Transverse colon (tissue), 4 donors: ENCODE measurements at regions not wholly inside any gene's neighbourhood (a gene's known extent, or its start where the extent isn't known, plus 50 kb on each side); places are given as distances from the start of the nearest gene placed in this dataset.
A peak's percentile ranks its signal among the peaks of the same experiment; 100 is the strongest.

Experiments
- DNase-seq: peaks from one replicate; pipeline ENCODE4 v3.0.0-alpha.2; 2019
- H3K27ac ChIP-seq, 4 donors: fragments of 200-600 bp; sonication (generic); 2 replicates each; pipeline ENCODE4 v1.5.1; 2016 to 2018; ENCODE audit warnings: inconsistent platforms in 4 of 4
- H3K27me3 ChIP-seq: fragments of 200-600 bp; sonication (generic); 2 replicates; pipeline ENCODE4 v1.5.1; 2017; ENCODE audit warnings: inconsistent platforms
- H3K36me3 ChIP-seq, 4 donors: fragments of 200-600 bp; sonication (generic); 2 replicates each; pipeline ENCODE4 v1.5.1; 2017 to 2019; ENCODE audit warnings: inconsistent platforms in 4 of 4
- H3K4me1 ChIP-seq, 4 donors: fragments of 200-600 bp; sonication (generic); 2 replicates each; pipeline ENCODE4 v1.5.1; 2017 to 2020; ENCODE audit warnings: inconsistent platforms in 4 of 4
- H3K4me3 ChIP-seq, 4 donors: fragments of 200-600 bp; sonication (generic); 1 replicate in 1 of 4; 2 replicates in 3 of 4; pipeline versions ENCODE4 v1.5.1 to v1.6.1; 2017 to 2019; ENCODE audit warnings: inconsistent platforms in 4 of 4
- H3K9me3 ChIP-seq, 2 donors: fragments of 200-600 bp; sonication (generic); 2 replicates each; pipeline ENCODE4 v1.5.1; 2017 to 2019; ENCODE audit warnings: inconsistent platforms in 2 of 2
- EP300 ChIP-seq: sonication (generic); formaldehyde crosslinking; IDR thresholded peaks from one replicate; pipeline ENCODE4 v1.6.1; 2017; ENCODE audit warnings: antibody characterized with exemption, low read depth
- POLR2A ChIP-seq: fragments of 450-650 bp; IDR thresholded peaks from one replicate; pipeline ENCODE4 v1.6.1; 2016; ENCODE audit warnings: antibody characterized with exemption, mild to moderate bottlenecking, moderate library complexity
- POLR2AphosphoS5 ChIP-seq, 3 donors: sonication (generic); formaldehyde crosslinking; IDR thresholded peaks; one replicate each; pipeline ENCODE4 v1.6.1; 2016; ENCODE audit warnings: antibody characterized with exemption in 3 of 3
- WGBS, 2 donors: methylation state at CpG; one replicate each; pipeline ENCODE4 v1.1.5; 2018; ENCODE audit warnings: low coverage in 1 of 2; 5-methylcytosine and 5-hydroxymethylcytosine counted together
- in situ Hi-C, 4 donors: fragments of 200-750 bp; cut with MboI; loops; one replicate each; pipeline versions ENCODE4 v1.15.0 to v1.15.1; 2017; ENCODE audit warnings: low sequenced_read_pairs in 3 of 4, low pct_ligation_motif_present in 1 of 4, low pct_unique_long_range_greater_than_20kb in 1 of 4
- intact Hi-C: fragments of 100-400 bp; cut with DNase I; formaldehyde crosslinking; loops from one replicate; pipeline ENCODE4 v1.15.1; 2023; ENCODE audit warnings: low total_unique reads
- TF ChIP-seq, protein P1 (sequence below), 5 experiments: fragments of 200-600 bp in 3 of 5; fragments of 450-650 bp in 2 of 5; sonication (generic) in 3 of 5; IDR thresholded peaks; 1 replicate in 2 of 5; 2 replicates in 3 of 5; pipeline ENCODE4 v1.5.1; 2016 to 2017; ENCODE audit warnings: antibody characterized with exemption in 5 of 5, inconsistent platforms in 3 of 5, mild to moderate bottlenecking in 2 of 5, moderate library complexity in 1 of 5

DNA sequence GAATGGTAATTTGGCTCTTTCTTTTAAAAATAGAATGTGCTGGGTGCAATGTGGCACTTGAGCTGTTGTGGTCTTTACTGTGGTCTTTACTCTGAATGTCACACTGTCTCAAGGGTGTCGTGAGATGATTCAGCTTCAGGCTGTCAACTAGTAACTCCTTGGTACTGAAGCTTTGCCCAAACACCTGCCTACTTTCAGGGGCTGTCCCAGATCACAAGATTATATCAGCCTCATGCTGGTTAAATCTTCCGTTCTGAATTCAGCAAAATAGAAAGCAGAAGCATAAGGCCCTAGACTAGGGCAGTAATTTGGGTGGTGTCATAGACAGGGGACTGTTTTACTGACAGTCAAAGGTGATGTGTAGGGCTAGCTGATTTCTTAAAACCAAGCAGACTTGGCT, 110.9 kb downstream of the BAMBI start:
- Histone ChIP-seq H3K27me3 (no peaks in the 10 kb centered on the region), H3K36me3 (no peaks in the 10 kb centered on the region), H3K27ac (no peak overlapping the region), H3K9me3 (no peaks in the 10 kb centered on the region), H3K4me1 (no peaks in the 10 kb centered on the region), H3K4me3 (no peak overlapping the region)
- whole genome bisulfite sequencing, 2 donors, result 64 to 83% methylated on average over 1 to 2 of the region's 2 CpGs
- no peak for DNase-seq
- intact Hi-C loops (no loop called here), in situ Hi-C loops (no loop called here)
- TF ChIP-seq, protein P1, sequence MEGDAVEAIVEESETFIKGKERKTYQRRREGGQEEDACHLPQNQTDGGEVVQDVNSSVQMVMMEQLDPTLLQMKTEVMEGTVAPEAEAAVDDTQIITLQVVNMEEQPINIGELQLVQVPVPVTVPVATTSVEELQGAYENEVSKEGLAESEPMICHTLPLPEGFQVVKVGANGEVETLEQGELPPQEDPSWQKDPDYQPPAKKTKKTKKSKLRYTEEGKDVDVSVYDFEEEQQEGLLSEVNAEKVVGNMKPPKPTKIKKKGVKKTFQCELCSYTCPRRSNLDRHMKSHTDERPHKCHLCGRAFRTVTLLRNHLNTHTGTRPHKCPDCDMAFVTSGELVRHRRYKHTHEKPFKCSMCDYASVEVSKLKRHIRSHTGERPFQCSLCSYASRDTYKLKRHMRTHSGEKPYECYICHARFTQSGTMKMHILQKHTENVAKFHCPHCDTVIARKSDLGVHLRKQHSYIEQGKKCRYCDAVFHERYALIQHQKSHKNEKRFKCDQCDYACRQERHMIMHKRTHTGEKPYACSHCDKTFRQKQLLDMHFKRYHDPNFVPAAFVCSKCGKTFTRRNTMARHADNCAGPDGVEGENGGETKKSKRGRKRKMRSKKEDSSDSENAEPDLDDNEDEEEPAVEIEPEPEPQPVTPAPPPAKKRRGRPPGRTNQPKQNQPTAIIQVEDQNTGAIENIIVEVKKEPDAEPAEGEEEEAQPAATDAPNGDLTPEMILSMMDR (IDR thresholded peaks at IDR 0.05), result no peak
- TF ChIP-seq POLR2A (no peak), POLR2AphosphoS5 (IDR thresholded peaks at IDR 0.05) (no peak), EP300 (no peak)

DNA sequence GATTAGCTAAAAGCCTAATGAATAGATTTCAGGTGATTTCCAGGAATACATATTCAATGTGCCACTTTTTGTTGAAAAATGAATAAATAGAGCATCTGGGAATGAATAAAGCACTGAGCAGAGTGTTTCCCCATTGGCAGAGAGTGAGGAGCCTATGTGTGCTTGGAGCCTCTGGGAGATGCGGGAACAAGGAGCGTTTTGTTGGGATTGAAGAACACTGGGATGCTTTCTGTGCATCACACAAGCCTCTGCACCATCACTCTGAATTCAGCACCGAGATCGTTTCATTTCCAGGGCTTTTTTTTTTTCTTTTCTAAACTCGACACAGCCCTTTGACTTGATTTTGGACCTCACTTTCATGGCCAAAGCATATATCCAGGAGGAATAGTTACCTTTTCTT, 111.4 kb downstream of the BAMBI start:
- Histone ChIP-seq H3K4me3 (no peak overlapping the region), H3K27ac (no peak overlapping the region), H3K27me3 (no peaks in the 10 kb centered on the region), H3K9me3 (no peaks in the 10 kb centered on the region), H3K36me3 (no peaks in the 10 kb centered on the region), H3K4me1 (peaks cover 0 to 3% (median under 1%) of the 10 kb centered on the region in 4 donors)
- WGBS, 2 donors, result 44 to 82% methylated on average over 1 to 5 of the region's 5 CpGs
- in situ Hi-C loops, result no loop called here
- intact Hi-C loops, result no loop called here
- DNase-seq, result no peak
- TF ChIP-seq POLR2AphosphoS5 (IDR thresholded peaks at IDR 0.05), result no peak

DNA sequence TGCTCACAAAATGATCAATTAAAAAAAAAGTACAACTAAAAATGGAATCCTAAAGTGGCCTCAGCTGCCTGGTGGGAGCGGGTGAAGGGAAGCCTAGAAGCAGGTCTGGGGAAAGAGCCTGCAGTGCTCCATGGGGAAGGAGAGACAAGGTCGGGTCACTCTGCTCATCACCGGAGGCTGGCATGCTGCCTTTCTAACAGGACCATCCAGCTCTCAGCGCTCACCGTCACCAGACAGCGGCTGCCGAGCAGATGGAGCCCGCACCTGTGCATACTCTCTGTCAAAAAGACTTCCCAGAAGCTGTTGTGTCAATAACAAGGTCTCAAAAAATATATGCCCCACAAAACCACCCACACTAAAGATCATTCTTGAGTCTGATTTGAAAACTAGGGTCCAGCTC, 112.8 kb downstream of the BAMBI start:
- 94 to 100% methylated on average over 1 to 8 of the region's 8 CpGs for WGBS, 2 donors
- DNase-seq, result no peak
- H3K27ac ChIP-seq, result no peak overlapping the region
- TF ChIP-seq POLR2A, result no peak
- no peak for TF ChIP-seq EP300
- TF ChIP-seq, protein P1 (IDR thresholded peaks at IDR 0.05), result no peak
- TF ChIP-seq POLR2AphosphoS5 (IDR thresholded peaks at IDR 0.05), result no peak
- in situ Hi-C loops (no loop called here), intact Hi-C loops (no loop called here)
- no peaks in the 10 kb centered on the region for H3K27me3 ChIP-seq
- H3K9me3 ChIP-seq, result no peaks in the 10 kb centered on the region
- no peak overlapping the region for H3K4me3 ChIP-seq
- H3K4me1 ChIP-seq, result peaks cover 0 to 4% (median 2%) of the 10 kb centered on the region in 4 donors
- H3K36me3 ChIP-seq, result no peaks in the 10 kb centered on the region

DNA sequence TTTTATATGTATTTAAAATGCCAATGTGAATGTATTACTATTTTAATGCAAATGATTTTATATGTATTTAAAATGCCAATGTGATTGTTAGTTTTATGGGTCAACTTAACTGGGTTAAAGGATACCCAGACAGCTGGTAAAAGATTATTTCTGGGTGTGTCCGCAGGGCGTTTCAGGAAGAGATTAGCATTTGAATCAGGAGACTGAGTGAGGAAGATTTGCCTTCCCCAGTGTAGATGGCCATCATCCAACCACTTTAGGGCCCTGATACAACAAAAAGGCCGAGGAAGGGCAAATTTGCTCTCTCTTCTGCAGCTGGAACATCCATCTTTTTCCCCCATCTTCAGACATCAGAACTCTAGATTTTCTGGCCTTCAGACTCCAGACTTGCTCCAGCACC, 116.2 kb downstream of the BAMBI start:
- H3K27me3 ChIP-seq, result no peaks in the 10 kb centered on the region
- H3K9me3 ChIP-seq, result no peaks in the 10 kb centered on the region
- in situ Hi-C loops, result no loop called here
- TF ChIP-seq EP300, result no peak
- TF ChIP-seq POLR2AphosphoS5 (IDR thresholded peaks at IDR 0.05), result peak in 1 of 3 donors; percentile 14
- peak; percentile 42 for DNase-seq
- H3K36me3 ChIP-seq, result no peaks in the 10 kb centered on the region
- peak overlapping the region in 3 of 4 donors; percentile 16 to 50 (median 38) for H3K27ac ChIP-seq
- intact Hi-C loops, result no loop called here
- WGBS, 2 donors, result 38 to 52% methylated on average over 3 of the region's 3 CpGs
- H3K4me3 ChIP-seq, result no peak overlapping the region
- H3K4me1 ChIP-seq, result peaks cover 0 to 4% (median 2%) of the 10 kb centered on the region in 4 donors

DNA sequence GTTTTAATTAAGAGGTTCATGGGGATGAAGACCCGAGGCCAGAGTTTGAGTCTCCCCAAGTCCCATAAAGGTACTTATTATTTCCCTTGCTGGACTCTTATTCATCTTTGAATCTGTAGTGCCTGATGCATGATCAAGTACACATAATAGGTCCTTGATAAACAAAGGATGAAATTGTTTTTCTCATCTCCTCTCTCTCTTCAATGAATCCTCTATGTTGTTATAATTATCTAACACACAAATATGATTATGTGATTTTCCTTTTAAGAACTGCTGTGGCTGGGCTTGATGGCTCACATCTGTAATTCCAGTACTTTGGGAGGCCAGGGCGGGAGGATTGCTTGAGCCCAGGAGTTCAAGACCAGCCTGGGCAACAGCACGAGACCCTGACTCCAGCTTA, 117.7 kb downstream of the BAMBI start:
- no peak for TF ChIP-seq POLR2A
- TF ChIP-seq EP300, result no peak
- Histone ChIP-seq H3K4me1 (peaks cover 0 to 4% (median 2%) of the 10 kb centered on the region in 4 donors), H3K27me3 (no peaks in the 10 kb centered on the region), H3K27ac (no peak overlapping the region), H3K36me3 (no peaks in the 10 kb centered on the region), H3K4me3 (no peak overlapping the region), H3K9me3 (no peaks in the 10 kb centered on the region)
- no peak for DNase-seq
- intact Hi-C loops (no loop called here), in situ Hi-C loops (no loop called here)
- WGBS, 2 donors, result 77 to 90% methylated on average over 2 to 3 of the region's 3 CpGs
